SK-N-SH (cell line): ENCODE measurements at regions not wholly inside any gene's neighbourhood (a gene's known extent, or its start where the extent isn't known, plus 50 kb on each side); places are given as distances from the start of the nearest gene placed in this dataset.

Experiments used
- CTCF ChIA-PET: fragments of 300-600, 350-600 bp; formaldehyde crosslinking; extraction: SDS; loops from one replicate; lab custom pipeline; 2021; lab: Yijun Ruan, JAX
- POLR2A ChIA-PET: fragments of 350-600 bp; sonication (Branson Sonifier 250); formaldehyde crosslinking; extraction: SDS; loops from one replicate; lab custom pipeline; 2020; ENCODE audit warnings: antibody characterized with exemption, inconsistent platforms; lab: Yijun Ruan, JAX
- DNase-seq: peaks from one replicate; pipeline ENCODE4 v3.0.0; 2012
- H2AFZ ChIP-seq: fragments of 200-600 bp; sonication (generic); 2 replicates; pipeline ENCODE4 v1.8.1; 2016; ENCODE audit warnings: antibody characterized with exemption, mild to moderate bottlenecking, low read depth
- H3F3A ChIP-seq: fragments of 200-600 bp; sonication (generic); replicated peaks from 2 replicates; pipeline ENCODE3; 2016; ENCODE audit warnings: antibody characterized with exemption, mild to moderate bottlenecking; ENCODE audit not compliant: insufficient read depth
- H3K27ac ChIP-seq, 2 experiments: fragments of 200-500 bp in 1 of 2; fragments of 200-600 bp in 1 of 2; sonication (Bioruptor generic) in 1 of 2; sonication (generic), shearing (Covaris generic) in 1 of 2; 2 replicates each; pipeline versions ENCODE4 v1.5.1 to v1.6.1; 2014 to 2016; ENCODE audit warnings: low read depth in 2 of 2, inconsistent platforms in 1 of 2, low read length in 1 of 2, mild to moderate bottlenecking in 1 of 2, mixed read lengths in 1 of 2
- H3K27me3 ChIP-seq: fragments of 200-600 bp; sonication (generic), shearing (Covaris generic); 2 replicates; pipeline ENCODE4 v1.6.1; 2016; ENCODE audit warnings: mixed run types; ENCODE audit not compliant: insufficient read depth
- H3K36me3 ChIP-seq, 2 experiments: fragments of 200-500 bp in 1 of 2; fragments of 200-600 bp in 1 of 2; sonication (Bioruptor generic) in 1 of 2; sonication (generic) in 1 of 2; replicated peaks in 1 of 2; 2 replicates each; pipeline versions ENCODE3 to v1.5.1; 2014 to 2016; ENCODE audit warnings: low read length in 1 of 2, mild to moderate bottlenecking in 1 of 2; ENCODE audit not compliant: insufficient read depth in 2 of 2, control insufficient read depth in 1 of 2
- H3K4me1 ChIP-seq, 2 experiments: fragments of 200-500 bp in 1 of 2; fragments of 200-600 bp in 1 of 2; sonication (Bioruptor generic) in 1 of 2; sonication (generic), shearing (Covaris generic) in 1 of 2; 2 replicates each; pipeline versions ENCODE4 v1.5.1 to v1.6.1; 2014 to 2016; ENCODE audit warnings: low read depth in 1 of 2, low read length in 1 of 2, mixed run types in 1 of 2; ENCODE audit not compliant: insufficient read depth in 2 of 2, control insufficient read depth in 1 of 2
- H3K4me2 ChIP-seq: fragments of 200-600 bp; sonication (generic), shearing (Covaris generic); 2 replicates; pipeline ENCODE4 v1.6.1; 2017; ENCODE audit warnings: mixed run types
- H3K4me3 ChIP-seq, 2 experiments: fragments of 200-500 bp in 1 of 2; fragments of 200-600 bp in 1 of 2; sonication (Bioruptor generic) in 1 of 2; sonication (generic), shearing (Covaris generic) in 1 of 2; 2 replicates each; pipeline versions ENCODE4 v1.5.1 to v1.8.1; 2014 to 2016; ENCODE audit warnings: low read depth in 2 of 2, inconsistent platforms in 1 of 2, low read length in 1 of 2, mild to moderate bottlenecking in 1 of 2, mixed read lengths in 1 of 2, moderate library complexity in 1 of 2
- H3K79me2 ChIP-seq: fragments of 200-600 bp; sonication (generic); 2 replicates; pipeline ENCODE4 v1.8.1; 2017; ENCODE audit warnings: mild to moderate bottlenecking; ENCODE audit not compliant: insufficient read depth
- H3K9ac ChIP-seq: fragments of 200-600 bp; sonication (generic); 2 replicates; pipeline ENCODE4 v1.6.1; 2017; ENCODE audit warnings: mixed run types
- H3K9me2 ChIP-seq: fragments of 200-600 bp; sonication (generic); 2 replicates; pipeline ENCODE4 v1.6.1; 2017; ENCODE audit warnings: mixed run types
- H3K9me3 ChIP-seq: fragments of 200-600 bp; sonication (generic); 2 replicates; pipeline ENCODE4 v1.6.1; 2017; ENCODE audit warnings: mixed run types, mild to moderate bottlenecking, moderate library complexity
- H4K20me1 ChIP-seq: fragments of 200-600 bp; sonication (generic); 2 replicates; pipeline ENCODE4 v1.6.1; 2017; ENCODE audit warnings: mild to moderate bottlenecking, mixed run types; ENCODE audit not compliant: insufficient read depth
- CHD2 ChIP-seq: fragments of 150-350 bp; IDR thresholded peaks from 2 replicates; pipeline ENCODE4 v1.6.1; 2018; ENCODE audit warnings: low read length; ENCODE audit not compliant: partially characterized antibody
- CTCF ChIP-seq: fragments of 200-600 bp; sonication (generic); IDR thresholded peaks from 2 replicates; pipeline ENCODE4 v1.6.1; 2017; ENCODE audit warnings: antibody characterized with exemption, mild to moderate bottlenecking, moderate library complexity
- EP300 ChIP-seq, 2 experiments: IDR thresholded peaks; 2 replicates each; pipeline versions ENCODE4 v1.4.0 to v1.6.1; 2012; ENCODE audit warnings: borderline replicate concordance in 1 of 2, low read depth in 1 of 2, low read length in 1 of 2
- FOSL2 ChIP-seq: IDR thresholded peaks from 2 replicates; pipeline ENCODE4 v1.4.0; 2012; ENCODE audit warnings: low read depth, mild to moderate bottlenecking, moderate library complexity, borderline replicate concordance
- FOXM1 ChIP-seq: IDR thresholded peaks from 2 replicates; pipeline ENCODE4 v1.4.0; 2012; ENCODE audit warnings: low read depth, mild to moderate bottlenecking
- GABPA ChIP-seq: IDR thresholded peaks from 2 replicates; pipeline ENCODE4 v1.4.0; 2012; ENCODE audit warnings: low read depth, mild to moderate bottlenecking
- MEF2A ChIP-seq: IDR thresholded peaks from 2 replicates; pipeline ENCODE4 v1.4.0; 2012; ENCODE audit warnings: low read depth, borderline replicate concordance
- NFIC ChIP-seq: IDR thresholded peaks from 2 replicates; pipeline ENCODE4 v1.4.0; 2012; ENCODE audit warnings: borderline replicate concordance
- PBX3 ChIP-seq: IDR thresholded peaks from 2 replicates; pipeline ENCODE4; 2012
- RCOR1 ChIP-seq: fragments of 150-350 bp; IDR thresholded peaks from 2 replicates; pipeline ENCODE4 v1.6.1; 2017; ENCODE audit warnings: antibody characterized with exemption, low read length
- REST ChIP-seq: IDR thresholded peaks from 2 replicates; pipeline ENCODE4 v1.6.1; 2012; ENCODE audit warnings: mild to moderate bottlenecking, low read depth, low read length, moderate library complexity
- RFX5 ChIP-seq: IDR thresholded peaks from 2 replicates; pipeline ENCODE4 v1.6.1; 2012; ENCODE audit warnings: mild to moderate bottlenecking, improper control_type of control experiment, low read length
- RXRA ChIP-seq: IDR thresholded peaks from 2 replicates; pipeline ENCODE4 v1.4.0; 2012; ENCODE audit warnings: low read depth, mild to moderate bottlenecking, borderline replicate concordance
- TAF1 ChIP-seq: IDR thresholded peaks from 2 replicates; pipeline ENCODE4 v1.6.1; 2012; ENCODE audit warnings: low read depth, mild to moderate bottlenecking, low read length, moderate library complexity, borderline replicate concordance
- TEAD4 ChIP-seq: IDR thresholded peaks from 2 replicates; pipeline ENCODE4 v1.4.0; 2012; ENCODE audit warnings: mild to moderate bottlenecking, borderline replicate concordance; ENCODE audit not compliant: insufficient read depth
- USF1 ChIP-seq: IDR thresholded peaks from 2 replicates; pipeline ENCODE4 v1.4.0; 2012; ENCODE audit warnings: low read depth, borderline replicate concordance
- YY1 ChIP-seq: IDR thresholded peaks from 2 replicates; pipeline ENCODE4 v1.4.0; 2012; ENCODE audit warnings: low read depth, mild to moderate bottlenecking
- ZBTB33 ChIP-seq: IDR thresholded peaks from 2 replicates; pipeline ENCODE4 v1.4.0; 2012; ENCODE audit warnings: low read depth, borderline replicate concordance
- WGBS: methylation state at CpG from one replicate; pipeline ENCODE4 v1.1.6; 2017; ENCODE audit warnings: low lambda C conversion rate; 5-methylcytosine and 5-hydroxymethylcytosine counted together

GRCh38 chr4:35710343-35710742, 534.0 kb downstream of the ARAP2 start (continued):
- TF ChIP-seq CTCF (no peak), YY1 (no peak), MEF2A (no peak), GABPA (no peak), USF1 (no peak)

- H3K9me2 ChIP-seq = no peaks in the 10 kb centered on the region
- ChIA-PET POLR2A (no interaction called here), CTCF (no interaction called here)
- H4K20me1 ChIP-seq = no peaks in the 10 kb centered on the region
- peaks cover 3% of the 10 kb centered on the region; the same call in 1 of the 2 replicates for H3K9me3 ChIP-seq
- H3K79me2 ChIP-seq = no peaks in the 10 kb centered on the region
- H3K4me2 ChIP-seq = no peak overlapping the region
- no peak for DNase-seq
- TF ChIP-seq REST (no peak), CHD2 (no peak), EP300 (IDR thresholded peaks at IDR 0.05; ENCODE audit: borderline replicate concordance in 1 of 2, low read depth in 1 of 2, low read length in 1 of 2) (no peak), NFIC (no peak), FOSL2 (no peak), ZBTB33 (no peak), FOXM1 (no peak), TAF1 (no peak), TEAD4 (no peak), RFX5 (no peak), GABPA (no peak), PBX3 (no peak), RXRA (no peak), RCOR1 (no peak)
- no peak overlapping the region for H3K4me3 ChIP-seq
- no peaks in the 10 kb centered on the region for H3F3A ChIP-seq
- 3% methylated on average over 2 of the region's 2 CpGs for WGBS
- no peak overlapping the region for H3K9ac ChIP-seq
- no peak overlapping the region for H3K27ac ChIP-seq
- no peaks in the 10 kb centered on the region for H3K4me1 ChIP-seq
- H3K27me3 ChIP-seq = no peaks in the 10 kb centered on the region
- H2AFZ ChIP-seq = no peak overlapping the region
- no peaks in the 10 kb centered on the region for H3K36me3 ChIP-seq
These were observed 533.2 kb downstream of the ARAP2 start for GRCh38 chr4:35711127-35711526.
